ENCODE measurements at regions not wholly inside any gene's neighbourhood (a gene's known extent, or its start where the extent isn't known, plus 50 kb on each side); places are given as distances from the start of the nearest gene placed in this dataset.

DNA sequence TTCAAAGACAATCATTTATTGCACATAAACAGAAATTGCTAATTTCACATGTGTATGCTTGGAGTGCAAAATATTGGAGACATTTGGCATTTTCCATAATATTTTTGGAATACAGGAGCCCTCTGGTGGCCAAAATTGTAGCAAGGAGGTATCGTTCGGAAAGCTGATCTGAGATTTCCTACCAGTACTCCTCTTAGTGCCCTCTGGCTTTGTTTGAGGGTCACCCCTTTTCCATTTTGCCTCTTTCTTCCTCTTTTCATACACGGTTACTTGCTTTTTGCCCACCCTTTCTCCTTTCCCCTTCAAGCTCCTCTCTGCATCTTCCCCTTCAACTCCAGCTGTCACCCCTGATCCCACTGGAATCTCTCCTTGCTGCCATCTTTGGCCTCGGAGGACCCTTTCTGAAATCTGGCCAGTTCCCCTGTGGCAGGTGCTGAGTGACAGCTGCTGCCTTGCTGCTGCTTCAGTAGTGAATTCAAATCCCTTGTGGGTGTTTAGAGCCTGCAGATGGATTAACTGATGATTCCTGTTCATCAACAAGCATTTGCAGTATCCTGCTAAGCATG, 164.6 kb upstream of the PARP11 start:
- Histone ChIP-seq H2AFZ (ENCODE audit: insufficient read depth, low read depth, low read length, poor library complexity, severe bottlenecking) (no peak overlapping the region), H3K9me3 (ENCODE audit: control extremely low read depth in 1 of 3, control insufficient read depth in 2 of 3, insufficient read depth in 1 of 3, low read length in 2 of 3) (no peaks in the 10 kb centered on the region), H3K9ac (ENCODE audit: low read length) (no peak overlapping the region), H3K79me2 (ENCODE audit: control insufficient read depth, insufficient read depth, low read length) (no peaks in the 10 kb centered on the region), H3K4me1 (ENCODE audit: control insufficient read depth in 2 of 2, insufficient read depth in 2 of 2, low read length in 2 of 2) (no peaks in the 10 kb centered on the region), H3K36me3 (replicated peaks in 1 of 2; ENCODE audit: control extremely low read depth in 1 of 2, control insufficient read depth in 1 of 2, extremely low read depth in 1 of 2, insufficient read depth in 2 of 2, low read length in 1 of 2) (no peaks in the 10 kb centered on the region), H3K4me3 (ENCODE audit: control extremely low read depth in 1 of 5, extremely low read depth in 1 of 5, insufficient read depth in 1 of 5, low read depth in 2 of 5, low read length in 4 of 5) (no peak overlapping the region), H3K4me2 (replicated peaks; ENCODE audit: low read depth, low read length, poor library complexity, severe bottlenecking) (no peak overlapping the region), H3K27ac (ENCODE audit: low read length in 2 of 2) (no peak overlapping the region), H3K27me3 (replicated peaks in 1 of 4; ENCODE audit: control extremely low read depth in 1 of 4, control insufficient read depth in 3 of 4, insufficient read depth in 4 of 4, low read length in 3 of 4) (peaks cover 0 to 2% (median 0%) of the 10 kb centered on the region in 4 experiments), H4K20me1 (ENCODE audit: control insufficient read depth, insufficient read depth, low read length, poor library complexity, severe bottlenecking) (no peaks in the 10 kb centered on the region)
- intact Hi-C loops (cut with micrococcal nuclease), result no loop called here
- Mint-ChIP-seq H3K27me3 (peaks cover 31% of the 10 kb centered on the region), H3K4me1 (no peaks in the 10 kb centered on the region), H3K27ac (no peak overlapping the region), H3K4me3 (no peak overlapping the region), H3K9me3 (ENCODE audit: insufficient read depth) (no peaks in the 10 kb centered on the region)
- 28% methylated on average over 4 of the region's 4 CpGs for WGBS (ENCODE audit: insufficient coverage)
- TF ChIP-seq, protein P1, sequence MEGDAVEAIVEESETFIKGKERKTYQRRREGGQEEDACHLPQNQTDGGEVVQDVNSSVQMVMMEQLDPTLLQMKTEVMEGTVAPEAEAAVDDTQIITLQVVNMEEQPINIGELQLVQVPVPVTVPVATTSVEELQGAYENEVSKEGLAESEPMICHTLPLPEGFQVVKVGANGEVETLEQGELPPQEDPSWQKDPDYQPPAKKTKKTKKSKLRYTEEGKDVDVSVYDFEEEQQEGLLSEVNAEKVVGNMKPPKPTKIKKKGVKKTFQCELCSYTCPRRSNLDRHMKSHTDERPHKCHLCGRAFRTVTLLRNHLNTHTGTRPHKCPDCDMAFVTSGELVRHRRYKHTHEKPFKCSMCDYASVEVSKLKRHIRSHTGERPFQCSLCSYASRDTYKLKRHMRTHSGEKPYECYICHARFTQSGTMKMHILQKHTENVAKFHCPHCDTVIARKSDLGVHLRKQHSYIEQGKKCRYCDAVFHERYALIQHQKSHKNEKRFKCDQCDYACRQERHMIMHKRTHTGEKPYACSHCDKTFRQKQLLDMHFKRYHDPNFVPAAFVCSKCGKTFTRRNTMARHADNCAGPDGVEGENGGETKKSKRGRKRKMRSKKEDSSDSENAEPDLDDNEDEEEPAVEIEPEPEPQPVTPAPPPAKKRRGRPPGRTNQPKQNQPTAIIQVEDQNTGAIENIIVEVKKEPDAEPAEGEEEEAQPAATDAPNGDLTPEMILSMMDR (IDR thresholded peaks at IDR 0.05), result peak; percentile 29
- no peak for TF ChIP-seq EZH2 (IDR thresholded peaks at IDR 0.05; ENCODE audit: borderline replicate concordance, insufficient read depth, low read depth, low read length, poor library complexity, severe bottlenecking)
- no peak for ATAC-seq (ENCODE audit: low read depth)
- no peak for DNase-seq
- ChIA-PET CTCF (interaction anchor here (1.0 to 6.2 kb wide), 5 partner anchors 42 to 763 kb away, joined by 3 to 45 read pairs (median 7); no protein-coding TSS in a partner anchor), POLR2A (no interaction called here)

DNA sequence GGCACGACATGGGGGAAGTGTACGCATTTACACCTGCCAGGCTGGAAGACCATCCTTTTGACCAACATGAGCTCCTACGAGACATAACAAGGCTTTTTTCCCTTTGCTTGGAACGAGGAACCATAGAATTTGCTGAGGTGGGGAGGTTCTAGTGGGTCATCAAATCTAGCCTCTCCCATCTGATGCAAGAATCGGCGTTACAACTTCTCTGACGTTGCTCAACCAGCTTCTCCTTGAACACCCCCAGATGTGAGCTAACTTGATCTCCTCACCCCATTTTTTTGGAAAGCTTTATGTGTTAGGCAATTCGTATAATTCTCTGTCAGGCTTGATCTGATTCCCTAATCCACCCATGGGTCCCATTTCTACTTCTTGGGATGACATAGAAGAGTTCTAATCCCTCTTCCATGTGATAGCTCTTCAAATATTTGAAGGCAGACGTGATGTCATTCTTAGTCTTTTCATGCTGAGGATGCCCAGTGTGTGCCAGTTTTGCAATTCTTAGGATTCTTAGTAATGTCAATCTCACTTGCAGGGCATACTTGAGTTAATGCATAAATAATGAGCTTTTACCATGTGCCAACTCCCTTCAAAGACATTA, 163.6 kb upstream of the PARP11 start:
- Histone ChIP-seq H3K27ac (ENCODE audit: low read length in 2 of 2) (no peak overlapping the region), H3K27me3 (replicated peaks in 1 of 4; ENCODE audit: control extremely low read depth in 1 of 4, control insufficient read depth in 3 of 4, insufficient read depth in 4 of 4, low read length in 3 of 4) (peaks cover 0 to 6% (median 2%) of the 10 kb centered on the region in 4 experiments), H3K36me3 (replicated peaks in 1 of 2; ENCODE audit: control extremely low read depth in 1 of 2, control insufficient read depth in 1 of 2, extremely low read depth in 1 of 2, insufficient read depth in 2 of 2, low read length in 1 of 2) (no peaks in the 10 kb centered on the region), H3K4me2 (replicated peaks; ENCODE audit: low read depth, low read length, poor library complexity, severe bottlenecking) (no peak overlapping the region), H3K4me3 (ENCODE audit: control extremely low read depth in 1 of 5, extremely low read depth in 1 of 5, insufficient read depth in 1 of 5, low read depth in 2 of 5, low read length in 4 of 5) (no peak overlapping the region), H3K9ac (ENCODE audit: low read length) (no peak overlapping the region), H3K9me3 (ENCODE audit: control extremely low read depth in 1 of 3, control insufficient read depth in 2 of 3, insufficient read depth in 1 of 3, low read length in 2 of 3) (no peaks in the 10 kb centered on the region), H3K79me2 (ENCODE audit: control insufficient read depth, insufficient read depth, low read length) (no peaks in the 10 kb centered on the region), H3K4me1 (ENCODE audit: control insufficient read depth in 2 of 2, insufficient read depth in 2 of 2, low read length in 2 of 2) (peaks cover under 1 to 1% of the 10 kb centered on the region in 2 donors), H4K20me1 (ENCODE audit: control insufficient read depth, insufficient read depth, low read length, poor library complexity, severe bottlenecking) (no peaks in the 10 kb centered on the region), H2AFZ (ENCODE audit: insufficient read depth, low read depth, low read length, poor library complexity, severe bottlenecking) (no peak overlapping the region)
- H3K4me1 Mint-ChIP-seq, result peaks cover under 1% of the 10 kb centered on the region
- intact Hi-C loops (cut with micrococcal nuclease), result no loop called here
- ChIA-PET CTCF (interaction anchor here (0.5 to 6.2 kb wide), 4 partner anchors 141 to 762 kb away, joined by 3 to 45 read pairs (median 21); no protein-coding TSS in a partner anchor), POLR2A (no interaction called here)
- no peak overlapping the region for H3K27ac Mint-ChIP-seq
- DNase-seq (no peak), ATAC-seq (ENCODE audit: low read depth) (no peak)
- 94% methylated on average over 3 of the region's 9 CpGs for WGBS (ENCODE audit: insufficient coverage)
- peaks cover 32% of the 10 kb centered on the region for H3K27me3 Mint-ChIP-seq
- no peak for TF ChIP-seq EZH2 (IDR thresholded peaks at IDR 0.05; ENCODE audit: borderline replicate concordance, insufficient read depth, low read depth, low read length, poor library complexity, severe bottlenecking)
- TF ChIP-seq, protein P1 (IDR thresholded peaks at IDR 0.05), result no peak
- H3K9me3 Mint-ChIP-seq (ENCODE audit: insufficient read depth), result no peaks in the 10 kb centered on the region
- no peak overlapping the region for H3K4me3 Mint-ChIP-seq
